ENCODE measurements at regions not wholly inside any gene's neighbourhood (a gene's known extent, or its start where the extent isn't known, plus 50 kb on each side); places are given as distances from the start of the nearest gene placed in this dataset.
"Not testable (repeated sequence)": the region's sequence is repeated elsewhere in the genome, so short reads cannot be mapped to it uniquely, and the experiment has no call there.

DNA sequence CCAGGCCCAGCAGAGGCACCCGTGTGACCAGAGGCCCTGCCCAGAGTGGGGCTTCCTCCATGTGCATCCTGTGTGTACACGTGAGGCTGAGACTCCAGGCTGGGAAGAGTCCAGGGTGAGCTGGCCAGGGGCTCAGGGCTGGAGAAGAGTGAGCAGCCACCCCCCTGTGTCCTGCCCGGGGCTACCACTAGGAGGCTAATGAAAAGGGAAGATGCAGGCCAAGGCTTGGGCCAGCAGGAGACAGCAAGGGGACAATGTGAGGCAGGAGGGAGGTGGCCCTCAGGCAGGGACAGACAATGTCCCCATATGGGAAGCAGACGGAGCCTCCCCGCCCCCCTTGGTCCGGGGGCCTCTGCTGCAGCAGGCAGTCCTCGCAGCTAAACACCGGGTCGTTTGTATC is 102.0 kb downstream of the HIF1AN start:
- Histone ChIP-seq H3K36me3 (no peaks in the 10 kb centered on the region), H3K27me3 (peaks cover 0 to 57% of the 10 kb centered on the region in 2 donors), H3K4me3 (no peak overlapping the region), H3K9me3 (no peaks in the 10 kb centered on the region), H3K4me1 (no peaks in the 10 kb centered on the region), H3K27ac (no peak overlapping the region)
- TF ChIP-seq EP300 (IDR thresholded peaks at IDR 0.05): no peak
- no peak for TF ChIP-seq POLR2A (IDR thresholded peaks at IDR 0.05)
- TF ChIP-seq, protein P1, sequence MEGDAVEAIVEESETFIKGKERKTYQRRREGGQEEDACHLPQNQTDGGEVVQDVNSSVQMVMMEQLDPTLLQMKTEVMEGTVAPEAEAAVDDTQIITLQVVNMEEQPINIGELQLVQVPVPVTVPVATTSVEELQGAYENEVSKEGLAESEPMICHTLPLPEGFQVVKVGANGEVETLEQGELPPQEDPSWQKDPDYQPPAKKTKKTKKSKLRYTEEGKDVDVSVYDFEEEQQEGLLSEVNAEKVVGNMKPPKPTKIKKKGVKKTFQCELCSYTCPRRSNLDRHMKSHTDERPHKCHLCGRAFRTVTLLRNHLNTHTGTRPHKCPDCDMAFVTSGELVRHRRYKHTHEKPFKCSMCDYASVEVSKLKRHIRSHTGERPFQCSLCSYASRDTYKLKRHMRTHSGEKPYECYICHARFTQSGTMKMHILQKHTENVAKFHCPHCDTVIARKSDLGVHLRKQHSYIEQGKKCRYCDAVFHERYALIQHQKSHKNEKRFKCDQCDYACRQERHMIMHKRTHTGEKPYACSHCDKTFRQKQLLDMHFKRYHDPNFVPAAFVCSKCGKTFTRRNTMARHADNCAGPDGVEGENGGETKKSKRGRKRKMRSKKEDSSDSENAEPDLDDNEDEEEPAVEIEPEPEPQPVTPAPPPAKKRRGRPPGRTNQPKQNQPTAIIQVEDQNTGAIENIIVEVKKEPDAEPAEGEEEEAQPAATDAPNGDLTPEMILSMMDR (IDR thresholded peaks at IDR 0.05): no peak
- WGBS, 2 donors: 7% methylated on average over 6 to 9 of the region's 9 CpGs
- DNase-seq (ENCODE audit: low spot score in 2 of 2): no peak

DNA sequence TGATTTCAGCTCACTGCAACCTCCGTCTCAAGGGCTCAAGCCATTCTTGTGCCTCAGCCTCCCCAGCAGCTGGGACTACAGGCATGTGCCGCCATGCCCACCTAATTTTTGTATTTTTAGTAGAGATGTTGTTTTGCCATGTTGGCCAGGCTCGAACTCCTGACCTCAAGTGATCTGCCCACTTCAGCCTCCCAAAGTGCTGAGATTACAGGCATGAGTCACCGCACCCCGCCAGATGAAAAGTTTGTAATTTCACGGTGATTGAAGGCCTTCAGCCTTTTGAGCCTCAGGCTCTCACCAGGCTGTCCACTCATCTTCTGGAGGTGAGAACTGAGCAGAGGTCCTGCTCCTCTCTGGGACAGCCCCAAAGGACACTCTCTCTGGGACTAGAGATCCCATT is 103.2 kb downstream of the HIF1AN start:
- H3K27me3 ChIP-seq: peaks cover 0 to 52% of the 10 kb centered on the region in 2 donors
- H3K27ac ChIP-seq; H3K9me3 ChIP-seq; DNase-seq (ENCODE audit: low spot score in 2 of 2); H3K4me1 ChIP-seq; H3K4me3 ChIP-seq; H3K36me3 ChIP-seq: not testable (repeated sequence)
- WGBS, 2 donors: 64 to 81% methylated on average over 6 of the region's 6 CpGs

DNA sequence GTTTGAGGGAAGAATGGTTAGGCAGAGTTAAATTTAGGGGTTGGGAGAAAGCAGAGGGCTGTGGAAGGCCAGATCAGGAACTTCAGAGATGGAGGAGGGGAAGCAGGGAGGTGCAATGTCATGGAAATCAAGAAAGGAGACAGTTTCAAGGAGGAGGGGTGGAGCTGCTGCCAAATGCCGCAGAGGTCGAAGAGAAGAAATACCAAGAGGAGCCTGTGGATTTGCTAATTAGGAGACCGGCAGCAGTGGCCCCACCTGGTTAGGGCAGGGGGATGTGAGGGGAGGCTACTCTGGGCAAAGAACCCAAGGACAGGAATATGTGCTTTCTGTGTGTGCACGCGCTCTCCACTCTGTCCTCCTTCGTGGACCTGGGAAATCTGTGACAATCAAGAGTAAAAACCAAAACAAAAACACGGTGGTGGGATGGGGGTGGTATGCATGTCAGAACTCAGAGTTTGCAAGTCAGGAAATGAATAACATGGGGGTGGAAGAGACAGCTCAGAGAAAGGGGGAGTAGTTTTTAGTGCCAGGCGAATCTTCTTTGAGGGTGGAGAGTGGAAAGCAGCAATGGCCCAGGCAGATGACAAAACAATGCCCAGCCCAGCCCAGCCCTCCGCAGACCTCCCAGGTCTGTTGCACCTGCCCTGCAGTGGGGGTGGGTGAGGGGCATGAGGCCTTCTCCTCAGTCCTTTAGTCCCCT is 102.9 kb upstream of the PAX2 start:
- no peak overlapping the region for H3K4me3 ChIP-seq
- peaks cover 0 to 68% of the 10 kb centered on the region in 2 donors for H3K27me3 ChIP-seq
- no peaks in the 10 kb centered on the region for H3K36me3 ChIP-seq
- no peaks in the 10 kb centered on the region for H3K9me3 ChIP-seq
- no peak overlapping the region for H3K27ac ChIP-seq
- TF ChIP-seq EP300 (IDR thresholded peaks at IDR 0.05): no peak
- TF ChIP-seq, protein P1 (IDR thresholded peaks at IDR 0.05): no peak
- no peak for TF ChIP-seq POLR2A (IDR thresholded peaks at IDR 0.05)
- no peak for DNase-seq (ENCODE audit: low spot score in 2 of 2)
- 13 to 16% methylated on average over 9 of the region's 9 CpGs for WGBS, 2 donors
- H3K4me1 ChIP-seq: no peaks in the 10 kb centered on the region

DNA sequence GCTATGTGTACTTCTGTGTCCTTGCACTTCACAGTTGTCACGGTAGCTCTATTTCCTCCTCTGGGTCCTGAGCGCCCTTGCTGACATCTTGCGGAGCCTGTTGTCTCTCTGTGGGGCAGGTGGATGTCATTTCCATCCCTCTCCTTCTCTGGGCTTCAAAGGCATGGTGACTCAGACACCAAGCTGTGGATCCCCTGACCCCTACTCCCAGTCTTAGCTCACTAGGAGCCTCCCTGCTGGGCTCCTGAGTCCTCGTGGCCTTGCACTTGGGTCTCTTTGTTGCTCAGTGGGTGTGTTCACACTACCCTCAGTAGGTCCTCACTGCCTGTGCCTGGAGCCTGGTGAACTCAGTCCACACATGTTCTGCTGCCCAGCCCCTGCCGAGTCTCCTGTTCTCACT is 100.3 kb upstream of the PAX2 start:
- DNase-seq (ENCODE audit: low spot score in 2 of 2): no peak
- H3K4me3 ChIP-seq: no peak overlapping the region
- no peaks in the 10 kb centered on the region for H3K9me3 ChIP-seq
- H3K36me3 ChIP-seq: no peaks in the 10 kb centered on the region
- no peaks in the 10 kb centered on the region for H3K4me1 ChIP-seq
- TF ChIP-seq EP300 (IDR thresholded peaks at IDR 0.05) (no peak), POLR2A (IDR thresholded peaks at IDR 0.05) (no peak)
- TF ChIP-seq, protein P1 (IDR thresholded peaks at IDR 0.05): no peak
- peaks cover 0 to 66% of the 10 kb centered on the region in 2 donors for H3K27me3 ChIP-seq
- 65% methylated on average over 5 of the region's 5 CpGs for WGBS, 2 donors
- H3K27ac ChIP-seq: no peak overlapping the region

DNA sequence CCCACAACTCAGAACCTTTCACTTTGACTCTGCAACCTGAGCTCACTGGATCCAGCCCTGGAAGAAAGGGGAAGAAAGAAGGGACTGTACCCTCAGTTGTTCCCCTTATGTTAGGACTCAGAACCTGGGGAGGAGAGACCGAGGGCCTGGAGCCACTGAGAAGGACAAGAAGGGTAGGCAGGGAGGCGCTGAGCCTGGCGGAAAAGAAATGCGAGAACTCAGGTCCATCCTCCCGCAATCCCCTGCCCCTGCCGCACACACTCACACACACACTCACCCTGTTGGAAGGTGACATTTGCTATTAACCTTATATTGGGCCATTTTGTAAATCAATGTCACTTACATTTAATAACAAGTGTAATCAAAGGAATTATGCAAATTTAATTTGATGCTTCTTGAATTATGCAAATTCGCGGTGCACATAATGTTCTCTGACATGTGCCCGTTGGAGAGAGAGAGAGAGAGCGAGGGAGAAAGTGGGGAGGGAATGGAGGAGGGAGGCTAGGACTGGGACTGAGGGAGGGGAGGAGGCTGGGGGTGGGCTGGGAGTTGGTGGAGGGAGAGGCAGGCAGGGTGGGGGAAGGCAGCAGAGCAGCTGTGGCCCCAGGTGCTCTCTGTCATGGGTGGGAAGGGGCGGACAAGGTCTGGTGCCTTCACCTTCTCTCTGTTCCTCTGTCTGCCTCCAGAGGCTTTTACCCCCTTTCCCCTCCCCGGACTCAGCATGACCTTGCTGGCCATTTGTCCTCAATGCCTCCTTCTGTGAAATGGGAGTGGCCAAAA is 99.6 kb upstream of the PAX2 start:
- H3K4me3 ChIP-seq: no peak overlapping the region
- no peaks in the 10 kb centered on the region for H3K9me3 ChIP-seq
- WGBS, 2 donors: 28 to 37% methylated on average over 11 to 12 of the region's 12 CpGs
- DNase-seq (ENCODE audit: low spot score in 2 of 2): no peak
- H3K36me3 ChIP-seq: no peaks in the 10 kb centered on the region
- H3K27me3 ChIP-seq: peaks cover 0 to 67% of the 10 kb centered on the region in 2 donors
- H3K27ac ChIP-seq: no peak overlapping the region
- TF ChIP-seq POLR2A (IDR thresholded peaks at IDR 0.05) (no peak), EP300 (IDR thresholded peaks at IDR 0.05) (no peak)
- TF ChIP-seq, protein P1 (IDR thresholded peaks at IDR 0.05): no peak
- no peaks in the 10 kb centered on the region for H3K4me1 ChIP-seq

Measured in tibial nerve (tissue), 4 donors.